ENCODE measurements at regions not wholly inside any gene's neighbourhood (a gene's known extent, or its start where the extent isn't known, plus 50 kb on each side); places are given as distances from the start of the nearest gene placed in this dataset.
A peak's percentile ranks its signal among the peaks of the same experiment; 100 is the strongest.

GRCh38 chr3:157606852-157607197 is 103.6 kb upstream of the VEPH1 start:
- TF ChIP-seq CTCF (IDR thresholded peaks at IDR 0.05), result peak in 1 of 2 donors; percentile 25
- Histone ChIP-seq H3K4me1 (no peaks in the 10 kb centered on the region), H3K9me3 (no peaks in the 10 kb centered on the region), H3K4me3 (no peak overlapping the region), H3K27ac (no peak overlapping the region), H3K27me3 (no peaks in the 10 kb centered on the region), H3K36me3 (no peaks in the 10 kb centered on the region)
- DNase-seq (ENCODE audit: low spot score), result no peak

- peak; percentile 69 to 82 for TF ChIP-seq CTCF (IDR thresholded peaks at IDR 0.05)
- Histone ChIP-seq H3K4me3 (no peak overlapping the region), H3K27me3 (no peaks in the 10 kb centered on the region), H3K27ac (no peak overlapping the region), H3K9me3 (no peaks in the 10 kb centered on the region), H3K36me3 (no peaks in the 10 kb centered on the region), H3K4me1 (no peaks in the 10 kb centered on the region)
- DNase-seq (ENCODE audit: low spot score), result peak; percentile 71
Measured at GRCh38 chr3:157606011-157606851, 103.0 kb upstream of the VEPH1 start.

GRCh38 chr3:157605356-157605755 is 102.1 kb upstream of the VEPH1 start:
- H3K27ac ChIP-seq, result no peak overlapping the region
- no peaks in the 10 kb centered on the region for H3K9me3 ChIP-seq
- H3K4me1 ChIP-seq, result no peaks in the 10 kb centered on the region
- no peak overlapping the region for H3K4me3 ChIP-seq
- no peak for TF ChIP-seq CTCF (IDR thresholded peaks at IDR 0.05)
- no peak for DNase-seq (ENCODE audit: low spot score)
- no peaks in the 10 kb centered on the region for H3K36me3 ChIP-seq
- no peaks in the 10 kb centered on the region for H3K27me3 ChIP-seq

- Histone ChIP-seq H3K4me1 (no peaks in the 10 kb centered on the region), H3K9me3 (no peaks in the 10 kb centered on the region), H3K4me3 (no peak overlapping the region), H3K27ac (no peak overlapping the region), H3K27me3 (no peaks in the 10 kb centered on the region), H3K36me3 (no peaks in the 10 kb centered on the region)
- no peak for DNase-seq (ENCODE audit: low spot score)
- TF ChIP-seq CTCF (IDR thresholded peaks at IDR 0.05), result no peak
Measured at GRCh38 chr3:157602424-157602823, 99.2 kb upstream of the VEPH1 start.

GRCh38 chr3:157595259-157595658 is 92.0 kb upstream of the VEPH1 start:
- DNase-seq (ENCODE audit: low spot score), result no peak
- no peak overlapping the region for H3K27ac ChIP-seq
- H3K9me3 ChIP-seq, result no peaks in the 10 kb centered on the region
- no peaks in the 10 kb centered on the region for H3K27me3 ChIP-seq
- no peaks in the 10 kb centered on the region for H3K4me1 ChIP-seq
- TF ChIP-seq CTCF (IDR thresholded peaks at IDR 0.05), result no peak
- H3K4me3 ChIP-seq, result no peak overlapping the region
- H3K36me3 ChIP-seq, result no peaks in the 10 kb centered on the region

GRCh38 chr3:157594413-157594812 is 91.2 kb upstream of the VEPH1 start:
- no peak for TF ChIP-seq CTCF (IDR thresholded peaks at IDR 0.05)
- Histone ChIP-seq H3K27me3 (no peaks in the 10 kb centered on the region), H3K36me3 (no peaks in the 10 kb centered on the region), H3K9me3 (no peaks in the 10 kb centered on the region), H3K27ac (no peak overlapping the region), H3K4me3 (no peak overlapping the region), H3K4me1 (no peaks in the 10 kb centered on the region)
- no peak for DNase-seq (ENCODE audit: low spot score)

Measured in right atrium auricular region (tissue), 2 donors.